K562 (cell line): ENCODE measurements at regions not wholly inside any gene's neighbourhood (a gene's known extent, or its start where the extent isn't known, plus 50 kb on each side); places are given as distances from the start of the nearest gene placed in this dataset.

Experiments used
- ATAC-seq: fragments of 200-7000 bp; cut with Tn5 transposase; 3 replicates; pipeline ENCODE4 v1.9.1; 2020; ENCODE audit warnings: moderate library complexity
- BruUV-seq: library from RNA; stranded (reverse); fragments of 400-500 nt; replicated peaks from 2 replicates; lab custom pipeline; 2021; lab: Mats Ljungman, UMichigan
- CTCF ChIA-PET: fragments of 300-600 bp; formaldehyde crosslinking; extraction: SDS; loops from one replicate; lab custom pipeline; 2021; ENCODE audit warnings: low intra/inter-chr PET ratio; lab: Yijun Ruan, JAX
- POLR2A ChIA-PET: fragments of 300-600, 350-650 bp; sonication (Branson Sonifier 250); formaldehyde crosslinking; extraction: SDS; loops from one replicate; lab custom pipeline; 2021; ENCODE audit warnings: antibody characterized with exemption, inconsistent platforms; lab: Yijun Ruan, JAX
- DNase-seq, 4 experiments: peaks; one replicate each; pipeline versions ENCODE4 v3.0.0 to v3.0.0-alpha.2; 2011 to 2018; ENCODE audit warnings: low spot score in 3 of 4, mixed read lengths in 3 of 4; ENCODE audit errors: extremely low read depth in 1 of 4
- FAIRE-seq: peaks from 2 replicates; lab custom pipeline; 2011; peaks lifted over from hg19 to GRCh38; lab: Jason Lieb, UNC
- H2AFZ ChIP-seq: 2 replicates; pipeline ENCODE4 v1.6.0; 2011; ENCODE audit warnings: low read depth, low read length, control low read depth, inconsistent platforms
- H3K27ac ChIP-seq: fragments of 200-600 bp; 3 replicates; pipeline ENCODE4 v1.8.0; 2011; ENCODE audit warnings: low read depth, mild to moderate bottlenecking, control low read depth, inconsistent platforms, low read length, moderate library complexity, mixed read lengths; ENCODE audit errors: extremely low read depth
- H3K27me3 ChIP-seq, 2 experiments: fragments of 300-600 bp in 1 of 2; 2 replicates in 1 of 2; 3 replicates in 1 of 2; pipeline versions ENCODE4 v1.6.0 to v1.8.0; 2011; ENCODE audit warnings: inconsistent platforms in 2 of 2, low read length in 2 of 2, mild to moderate bottlenecking in 1 of 2, mixed read lengths in 1 of 2, moderate library complexity in 1 of 2; ENCODE audit not compliant: control insufficient read depth in 2 of 2, insufficient read depth in 2 of 2
- H3K36me3 ChIP-seq: fragments of 300-600 bp; 3 replicates; pipeline ENCODE4 v1.8.0; 2011; ENCODE audit warnings: mild to moderate bottlenecking, low read length, inconsistent platforms; ENCODE audit not compliant: control insufficient read depth, insufficient read depth
- H3K4me1 ChIP-seq, 2 experiments: fragments of 200-600 bp in 1 of 2; replicated peaks in 1 of 2; 2 replicates in 1 of 2; 3 replicates in 1 of 2; pipeline versions ENCODE4 v1.5.1 to v1.8.0; 2011; ENCODE audit warnings: inconsistent platforms in 2 of 2, low read length in 2 of 2, mild to moderate bottlenecking in 1 of 2, mixed read lengths in 1 of 2, moderate library complexity in 1 of 2; ENCODE audit not compliant: control insufficient read depth in 2 of 2, insufficient read depth in 2 of 2
- H3K4me2 ChIP-seq: 2 replicates; pipeline ENCODE4 v1.6.1; 2011; ENCODE audit warnings: low read length, control low read depth, inconsistent platforms, mixed read lengths; ENCODE audit not compliant: insufficient read depth
- H3K4me3 ChIP-seq: fragments of 200-600 bp; sonication (generic), shearing (Covaris generic); 2 replicates; pipeline ENCODE4 v1.5.1; 2016; ENCODE audit warnings: control low read depth, inconsistent platforms
- H3K79me2 ChIP-seq: fragments of 200-600 bp; 3 replicates; pipeline ENCODE4 v1.8.0; 2011; ENCODE audit warnings: low read length, inconsistent platforms; ENCODE audit not compliant: control insufficient read depth, insufficient read depth
- H3K9ac ChIP-seq, 2 experiments: 2 replicates each; pipeline versions ENCODE4 v1.6.0 to v1.6.1; 2011; ENCODE audit warnings: low read depth in 2 of 2, low read length in 2 of 2, control low read depth in 1 of 2, inconsistent platforms in 1 of 2, mild to moderate bottlenecking in 1 of 2, mixed read lengths in 1 of 2; ENCODE audit not compliant: insufficient read depth in 1 of 2
- H3K9me1 ChIP-seq: one replicate; pipeline ENCODE4 v1.6.0; 2011; ENCODE audit warnings: inconsistent platforms, mild to moderate bottlenecking, low read length, moderate library complexity; ENCODE audit not compliant: control insufficient read depth, insufficient read depth
- H3K9me3 ChIP-seq: replicated peaks from 2 replicates; pipeline ENCODE4 v1.5.1; 2011; ENCODE audit warnings: low read depth, low read length, inconsistent platforms; ENCODE audit not compliant: control insufficient read depth, insufficient read depth
- H4K20me1 ChIP-seq: replicated peaks from 2 replicates; pipeline ENCODE4 v1.6.1; 2011; ENCODE audit warnings: low read length, inconsistent platforms, mixed read lengths; ENCODE audit not compliant: control insufficient read depth, insufficient read depth
- ILK ChIP-seq: fragments of 450-650 bp; IDR thresholded peaks from 2 replicates; pipeline ENCODE4 v1.6.1; 2016; ENCODE audit warnings: missing genetic modification characterization, low read depth, mild to moderate bottlenecking, missing compliant biosample characterization, moderate library complexity, borderline replicate concordance
- NONO ChIP-seq, 2 experiments: fragments of 200-400 bp in 1 of 2; fragments of 450-650 bp in 1 of 2; formaldehyde crosslinking in 1 of 2; IDR thresholded peaks; 2 replicates each; pipeline ENCODE4 v1.6.1; 2017; ENCODE audit warnings: low read depth in 2 of 2, mild to moderate bottlenecking in 2 of 2, moderate library complexity in 2 of 2, low read length in 1 of 2
- TRIM24 ChIP-seq, 2 experiments: fragments of 450-650 bp; IDR thresholded peaks; 2 replicates each; pipeline ENCODE4 v1.6.1; 2016
- WGBS: fragments of 100-300 bp; shearing (Covaris generic); methylation state at CpG from one replicate; pipeline ENCODE4 v1.1.6; 2016; ENCODE audit warnings: low coverage, mixed read lengths; ENCODE audit not compliant: insufficient coverage; ENCODE audit errors: missing lambda C conversion rate; 5-methylcytosine and 5-hydroxymethylcytosine counted together
- in situ Hi-C: fragments of 300-500 bp; cut with MboI; formaldehyde crosslinking; loops from 4 replicates; pipeline ENCODE4 v1.15.0; 2018; ENCODE audit warnings: inconsistent platforms, mixed read lengths
- intact Hi-C: fragments of 100-400 bp; cut with micrococcal nuclease; formaldehyde crosslinking; loops from 2 replicates; pipeline ENCODE4 v1.14.2; 2022
- TF ChIP-seq, protein P1 (sequence below): IDR thresholded peaks from 3 replicates; pipeline ENCODE4 v1.6.1; 2011; ENCODE audit warnings: borderline replicate concordance, mild to moderate bottlenecking, moderate library complexity; ENCODE audit not compliant: insufficient read length; ENCODE audit errors: extremely low read depth
- TF ChIP-seq, protein P2 (sequence below): fragments of 250-450 bp; sonication (Bioruptor Pico); IDR thresholded peaks from 2 replicates; pipeline ENCODE4 v1.4.0; 2020
- TF ChIP-seq, protein P3 (sequence below): fragments of 450-650 bp; formaldehyde crosslinking; IDR thresholded peaks from 2 replicates; pipeline ENCODE4 v1.4.0; 2020; ENCODE audit warnings: mild to moderate bottlenecking
- TF ChIP-seq, protein P4 (sequence below): sonication (generic); formaldehyde crosslinking; IDR thresholded peaks from 2 replicates; pipeline ENCODE4 v1.8.1; 2023; ENCODE audit warnings: mild to moderate bottlenecking, missing genetic modification reagents

DNA sequence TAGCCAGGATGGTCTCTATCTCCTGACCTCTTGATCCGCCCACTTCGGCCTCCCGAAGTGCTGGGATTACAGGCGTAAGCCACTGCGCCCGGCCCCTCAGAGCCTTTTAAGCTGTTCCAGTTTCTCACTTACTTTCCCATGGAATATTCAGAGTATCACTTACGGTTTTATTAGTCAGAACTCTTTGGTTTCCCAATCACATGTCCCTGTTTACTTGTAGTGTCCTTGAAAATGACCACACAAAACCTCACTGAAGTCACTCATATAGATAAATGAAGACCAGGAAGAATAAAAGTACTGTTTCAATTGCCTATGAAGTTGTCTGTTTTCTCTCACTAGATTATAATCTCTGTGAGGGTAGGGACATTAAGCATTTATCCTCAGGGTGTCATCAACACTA, 217.2 kb upstream of the HCCS start:
- H3K9me3 ChIP-seq = no peaks in the 10 kb centered on the region
- TF ChIP-seq, protein P1, sequence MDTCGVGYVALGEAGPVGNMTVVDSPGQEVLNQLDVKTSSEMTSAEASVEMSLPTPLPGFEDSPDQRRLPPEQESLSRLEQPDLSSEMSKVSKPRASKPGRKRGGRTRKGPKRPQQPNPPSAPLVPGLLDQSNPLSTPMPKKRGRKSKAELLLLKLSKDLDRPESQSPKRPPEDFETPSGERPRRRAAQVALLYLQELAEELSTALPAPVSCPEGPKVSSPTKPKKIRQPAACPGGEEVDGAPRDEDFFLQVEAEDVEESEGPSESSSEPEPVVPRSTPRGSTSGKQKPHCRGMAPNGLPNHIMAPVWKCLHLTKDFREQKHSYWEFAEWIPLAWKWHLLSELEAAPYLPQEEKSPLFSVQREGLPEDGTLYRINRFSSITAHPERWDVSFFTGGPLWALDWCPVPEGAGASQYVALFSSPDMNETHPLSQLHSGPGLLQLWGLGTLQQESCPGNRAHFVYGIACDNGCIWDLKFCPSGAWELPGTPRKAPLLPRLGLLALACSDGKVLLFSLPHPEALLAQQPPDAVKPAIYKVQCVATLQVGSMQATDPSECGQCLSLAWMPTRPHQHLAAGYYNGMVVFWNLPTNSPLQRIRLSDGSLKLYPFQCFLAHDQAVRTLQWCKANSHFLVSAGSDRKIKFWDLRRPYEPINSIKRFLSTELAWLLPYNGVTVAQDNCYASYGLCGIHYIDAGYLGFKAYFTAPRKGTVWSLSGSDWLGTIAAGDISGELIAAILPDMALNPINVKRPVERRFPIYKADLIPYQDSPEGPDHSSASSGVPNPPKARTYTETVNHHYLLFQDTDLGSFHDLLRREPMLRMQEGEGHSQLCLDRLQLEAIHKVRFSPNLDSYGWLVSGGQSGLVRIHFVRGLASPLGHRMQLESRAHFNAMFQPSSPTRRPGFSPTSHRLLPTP = no peak
- no peaks in the 10 kb centered on the region for H3K9me1 ChIP-seq
- FAIRE-seq (no peak), ATAC-seq (no peak), DNase-seq (no peak)
- no peaks in the 10 kb centered on the region for H3K36me3 ChIP-seq
- WGBS = 19% methylated on average over 7 of the region's 7 CpGs
- no peak overlapping the region for H3K4me2 ChIP-seq
- no peaks in the 10 kb centered on the region for H3K27me3 ChIP-seq
- BruUV-seq = no TSS peak
- no peak overlapping the region for H3K27ac ChIP-seq
- intact Hi-C loops = no loop called here
- in situ Hi-C loops = no loop called here
- ChIA-PET CTCF (no interaction called here), POLR2A (no interaction called here)
- H4K20me1 ChIP-seq = no peaks in the 10 kb centered on the region
- H3K79me2 ChIP-seq = no peaks in the 10 kb centered on the region
- H3K9ac ChIP-seq = no peak overlapping the region
- H3K4me1 ChIP-seq = no peaks in the 10 kb centered on the region; a peak in 1 of 5 replicates
- H3K4me3 ChIP-seq = no peak overlapping the region
- H2AFZ ChIP-seq = no peak overlapping the region

DNA sequence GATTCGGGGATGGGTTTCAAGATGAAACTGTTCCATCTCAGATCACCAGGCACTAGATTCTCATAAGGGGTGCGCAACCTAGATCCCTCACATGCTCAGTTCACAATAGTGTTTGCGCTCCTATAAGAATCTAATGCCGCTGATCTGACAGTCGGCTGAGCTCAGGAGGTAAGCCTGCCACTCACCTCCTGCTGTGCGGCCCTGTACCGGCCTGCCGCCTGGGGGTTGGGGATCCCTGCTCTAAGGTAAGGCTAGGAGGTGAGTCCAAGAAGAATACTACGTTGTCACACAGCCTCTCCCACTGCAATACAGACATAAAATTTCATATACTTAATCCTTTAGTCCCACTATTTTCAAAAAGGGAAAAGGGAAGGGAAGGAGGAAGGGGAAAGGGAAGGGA, 213.4 kb upstream of the HCCS start:
- ChIA-PET CTCF (no interaction called here), POLR2A (no interaction called here)
- no peak overlapping the region for H3K4me2 ChIP-seq
- no peaks in the 10 kb centered on the region for H3K9me3 ChIP-seq
- H4K20me1 ChIP-seq = no peaks in the 10 kb centered on the region
- no peak for DNase-seq
- 53% methylated on average over 8 of the region's 9 CpGs for WGBS
- H3K9me1 ChIP-seq = no peaks in the 10 kb centered on the region
- H2AFZ ChIP-seq = no peak overlapping the region
- H3K27ac ChIP-seq = no peak overlapping the region
- ATAC-seq = no peak
- no TSS peak for BruUV-seq
- H3K36me3 ChIP-seq = no peaks in the 10 kb centered on the region
- H3K4me1 ChIP-seq = no peaks in the 10 kb centered on the region; a peak in 1 of 5 replicates
- in situ Hi-C loops = no loop called here
- no peaks in the 10 kb centered on the region for H3K79me2 ChIP-seq
- H3K27me3 ChIP-seq = no peaks in the 10 kb centered on the region
- intact Hi-C loops = no loop called here
- H3K4me3 ChIP-seq = no peak overlapping the region
- H3K9ac ChIP-seq = no peak overlapping the region
- FAIRE-seq = no peak
- no peak for TF ChIP-seq TRIM24 (IDR thresholded peaks at IDR 0.05)
- TF ChIP-seq, protein P2, sequence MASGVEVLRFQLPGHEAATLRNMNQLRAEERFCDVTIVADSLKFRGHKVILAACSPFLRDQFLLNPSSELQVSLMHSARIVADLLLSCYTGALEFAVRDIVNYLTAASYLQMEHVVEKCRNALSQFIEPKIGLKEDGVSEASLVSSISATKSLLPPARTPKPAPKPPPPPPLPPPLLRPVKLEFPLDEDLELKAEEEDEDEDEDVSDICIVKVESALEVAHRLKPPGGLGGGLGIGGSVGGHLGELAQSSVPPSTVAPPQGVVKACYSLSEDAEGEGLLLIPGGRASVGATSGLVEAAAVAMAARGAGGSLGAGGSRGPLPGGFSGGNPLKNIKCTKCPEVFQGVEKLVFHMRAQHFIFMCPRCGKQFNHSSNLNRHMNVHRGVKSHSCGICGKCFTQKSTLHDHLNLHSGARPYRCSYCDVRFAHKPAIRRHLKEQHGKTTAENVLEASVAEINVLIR (CRISPR knock-in tag) = no peak
- no peak for TF ChIP-seq ILK
- TF ChIP-seq, protein P3, sequence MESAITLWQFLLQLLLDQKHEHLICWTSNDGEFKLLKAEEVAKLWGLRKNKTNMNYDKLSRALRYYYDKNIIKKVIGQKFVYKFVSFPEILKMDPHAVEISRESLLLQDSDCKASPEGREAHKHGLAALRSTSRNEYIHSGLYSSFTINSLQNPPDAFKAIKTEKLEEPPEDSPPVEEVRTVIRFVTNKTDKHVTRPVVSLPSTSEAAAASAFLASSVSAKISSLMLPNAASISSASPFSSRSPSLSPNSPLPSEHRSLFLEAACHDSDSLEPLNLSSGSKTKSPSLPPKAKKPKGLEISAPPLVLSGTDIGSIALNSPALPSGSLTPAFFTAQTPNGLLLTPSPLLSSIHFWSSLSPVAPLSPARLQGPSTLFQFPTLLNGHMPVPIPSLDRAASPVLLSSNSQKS (CRISPR knock-in tag) = no peak
- TF ChIP-seq, protein P4, sequence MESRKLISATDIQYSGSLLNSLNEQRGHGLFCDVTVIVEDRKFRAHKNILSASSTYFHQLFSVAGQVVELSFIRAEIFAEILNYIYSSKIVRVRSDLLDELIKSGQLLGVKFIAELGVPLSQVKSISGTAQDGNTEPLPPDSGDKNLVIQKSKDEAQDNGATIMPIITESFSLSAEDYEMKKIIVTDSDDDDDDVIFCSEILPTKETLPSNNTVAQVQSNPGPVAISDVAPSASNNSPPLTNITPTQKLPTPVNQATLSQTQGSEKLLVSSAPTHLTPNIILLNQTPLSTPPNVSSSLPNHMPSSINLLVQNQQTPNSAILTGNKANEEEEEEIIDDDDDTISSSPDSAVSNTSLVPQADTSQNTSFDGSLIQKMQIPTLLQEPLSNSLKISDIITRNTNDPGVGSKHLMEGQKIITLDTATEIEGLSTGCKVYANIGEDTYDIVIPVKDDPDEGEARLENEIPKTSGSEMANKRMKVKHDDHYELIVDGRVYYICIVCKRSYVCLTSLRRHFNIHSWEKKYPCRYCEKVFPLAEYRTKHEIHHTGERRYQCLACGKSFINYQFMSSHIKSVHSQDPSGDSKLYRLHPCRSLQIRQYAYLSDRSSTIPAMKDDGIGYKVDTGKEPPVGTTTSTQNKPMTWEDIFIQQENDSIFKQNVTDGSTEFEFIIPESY (CRISPR knock-in tag) = no peak
- TF ChIP-seq NONO (IDR thresholded peaks at IDR 0.05; ENCODE audit: low read depth in 2 of 2, low read length in 1 of 2) = no peak
